IMR-90 (cell line): ENCODE measurements at regions not wholly inside any gene's neighbourhood (a gene's known extent, or its start where the extent isn't known, plus 50 kb on each side); places are given as distances from the start of the nearest gene placed in this dataset.
A peak's percentile ranks its signal among the peaks of the same experiment; 100 is the strongest.

Experiments used
- ATAC-seq: fragments of 200-7000 bp; cut with Tn5 transposase; 2 replicates; pipeline ENCODE4 v1.9.1; 2020; ENCODE audit warnings: low read depth, mild to moderate bottlenecking, moderate library complexity
- BruUV-seq: library from RNA; stranded (reverse); fragments of 400-500 nt; replicated peaks from 2 replicates; lab custom pipeline; 2021; lab: Mats Ljungman, UMichigan
- CTCF ChIA-PET: fragments of 300-600 bp; formaldehyde crosslinking; extraction: SDS; loops from one replicate; lab custom pipeline; 2021; ENCODE audit warnings: antibody characterized with exemption; lab: Yijun Ruan, JAX
- POLR2A ChIA-PET: fragments of 300-600 bp; sonication (Branson Sonifier 250); formaldehyde crosslinking; loops from one replicate; lab custom pipeline; 2022; ENCODE audit warnings: antibody characterized with exemption; ENCODE audit not compliant: unreplicated experiment; lab: Charles Lee
- DNase-seq: peaks from one replicate; pipeline ENCODE4 v3.0.0; 2013
- H2AFZ ChIP-seq: replicated peaks from 2 replicates; pipeline ENCODE3; 2013; ENCODE audit warnings: low read length, mild to moderate bottlenecking; ENCODE audit not compliant: poor library complexity
- H2AK5ac ChIP-seq: 2 replicates; pipeline ENCODE4 v1.6.1; 2013; ENCODE audit warnings: low read depth, low read length, inconsistent platforms
- H2AK9ac ChIP-seq: replicated peaks from 2 replicates; pipeline ENCODE3; 2013; ENCODE audit warnings: mild to moderate bottlenecking, low read depth, low read length, moderate library complexity; ENCODE audit not compliant: poor library complexity
- H2BK120ac ChIP-seq: 2 replicates; pipeline ENCODE4 v1.6.1; 2013; ENCODE audit warnings: low read depth, low read length, inconsistent platforms
- H2BK15ac ChIP-seq: 3 replicates; pipeline ENCODE4 v1.6.1; 2013; ENCODE audit warnings: low read depth, low read length, inconsistent platforms
- H2BK20ac ChIP-seq: 2 replicates; pipeline ENCODE4 v1.6.1; 2013; ENCODE audit warnings: low read depth, mild to moderate bottlenecking, inconsistent platforms, low read length, moderate library complexity
- H2BK5ac ChIP-seq: 2 replicates; pipeline ENCODE4 v1.6.1; 2013; ENCODE audit warnings: mild to moderate bottlenecking, low read depth, low read length, inconsistent platforms; ENCODE audit not compliant: poor library complexity, severe bottlenecking
- H3K14ac ChIP-seq: replicated peaks from 2 replicates; pipeline ENCODE4 v1.6.1; 2013; ENCODE audit warnings: low read depth, low read length, inconsistent platforms
- H3K18ac ChIP-seq: 2 replicates; pipeline ENCODE4 v1.6.1; 2013; ENCODE audit warnings: low read depth, low read length, control low read depth
- H3K23ac ChIP-seq: 2 replicates; pipeline ENCODE4 v1.6.1; 2013; ENCODE audit warnings: low read depth, low read length, inconsistent platforms
- H3K27ac ChIP-seq: 2 replicates; pipeline ENCODE4 v1.5.1; 2013; ENCODE audit warnings: mild to moderate bottlenecking, control low read depth, low read length; ENCODE audit not compliant: insufficient read depth
- H3K27me3 ChIP-seq: 2 replicates; pipeline ENCODE4 v1.6.1; 2013; ENCODE audit warnings: low read length; ENCODE audit not compliant: control insufficient read depth, insufficient read depth
- H3K36me3 ChIP-seq: 2 replicates; pipeline ENCODE4 v1.6.1; 2013; ENCODE audit warnings: low read length, mixed read lengths; ENCODE audit not compliant: control insufficient read depth, insufficient read depth
- H3K4ac ChIP-seq: 2 replicates; pipeline ENCODE4 v1.6.1; 2013; ENCODE audit warnings: low read depth, low read length, inconsistent platforms
- H3K4me1 ChIP-seq: 2 replicates; pipeline ENCODE4 v1.6.1; 2013; ENCODE audit warnings: low read length, mixed read lengths; ENCODE audit not compliant: control insufficient read depth, insufficient read depth
- H3K4me2 ChIP-seq: 2 replicates; pipeline ENCODE4 v1.6.1; 2013; ENCODE audit warnings: low read depth, mild to moderate bottlenecking, control low read depth, low read length, moderate library complexity
- H3K4me3 ChIP-seq: 2 replicates; pipeline ENCODE4 v1.5.1; 2013; ENCODE audit warnings: low read depth, mild to moderate bottlenecking, control low read depth, low read length, moderate library complexity; ENCODE audit not compliant: insufficient read depth
- H3K56ac ChIP-seq: 2 replicates; pipeline ENCODE4 v1.6.1; 2013; ENCODE audit warnings: low read length, inconsistent platforms; ENCODE audit not compliant: insufficient read depth; ENCODE audit errors: extremely low read depth
- H3K79me1 ChIP-seq, 2 experiments: 2 replicates each; pipeline ENCODE4 v1.6.1; 2013; ENCODE audit warnings: low read length in 2 of 2, inconsistent platforms in 1 of 2, low read depth in 1 of 2
- H3K9ac ChIP-seq: 2 replicates; pipeline ENCODE4 v1.6.1; 2013; ENCODE audit warnings: low read depth, low read length, control low read depth
- H3K9me1 ChIP-seq: 2 replicates; pipeline ENCODE4 v1.6.1; 2013; ENCODE audit warnings: low read length, inconsistent platforms; ENCODE audit not compliant: insufficient read depth
- H3K9me3 ChIP-seq: 2 replicates; pipeline ENCODE4 v1.6.1; 2013; ENCODE audit warnings: low read length; ENCODE audit not compliant: control insufficient read depth, insufficient read depth
- H4K20me1 ChIP-seq: 2 replicates; pipeline ENCODE4 v1.6.1; 2013; ENCODE audit warnings: low read length, inconsistent platforms; ENCODE audit not compliant: insufficient read depth
- H4K5ac ChIP-seq: 2 replicates; pipeline ENCODE4 v1.6.1; 2013; ENCODE audit warnings: mild to moderate bottlenecking, low read depth, low read length, control low read depth
- H4K8ac ChIP-seq, 2 experiments: 2 replicates each; pipeline ENCODE4 v1.6.1; 2013; ENCODE audit warnings: low read depth in 2 of 2, low read length in 2 of 2, control low read depth in 1 of 2, inconsistent platforms in 1 of 2
- H4K91ac ChIP-seq: 2 replicates; pipeline ENCODE4 v1.6.1; 2013; ENCODE audit warnings: low read depth, low read length, inconsistent platforms; ENCODE audit not compliant: insufficient read depth
- CEBPB ChIP-seq: IDR thresholded peaks from 2 replicates; pipeline ENCODE4 v1.6.1; 2012; ENCODE audit warnings: low read depth, low read length, improper control_type of control experiment
- FOS ChIP-seq: fragments of 150-350 bp; IDR thresholded peaks from 2 replicates; pipeline ENCODE4 v1.6.1; 2016; ENCODE audit warnings: low read depth, low read length
- MAFK ChIP-seq: IDR thresholded peaks from 2 replicates; pipeline ENCODE4 v1.6.1; 2012; ENCODE audit warnings: low read depth, low read length, improper control_type of control experiment
- POLR2A ChIP-seq: IDR thresholded peaks from 2 replicates; pipeline ENCODE4 v1.6.1; 2012; ENCODE audit warnings: mild to moderate bottlenecking, low read depth, low read length
- SMC3 ChIP-seq: fragments of 150-350 bp; IDR thresholded peaks from 2 replicates; pipeline ENCODE4 v1.6.1; 2016; ENCODE audit warnings: low read depth, mild to moderate bottlenecking, antibody characterized with exemption, low read length, moderate library complexity
- WGBS, 2 experiments: methylation state at CpG; one replicate each; pipeline versions ENCODE4 v1.1.5 to v1.1.7; 2013; ENCODE audit warnings: missing lambda C conversion rate in 2 of 2; ENCODE audit not compliant: insufficient read length in 1 of 2; ENCODE audit errors: extremely low coverage in 2 of 2; 5-methylcytosine and 5-hydroxymethylcytosine counted together
- dilution Hi-C: fragments of 300-500 bp; cut with HindIII; formaldehyde crosslinking; loops from one replicate; pipeline ENCODE4 v1.14.3; 2018; ENCODE audit warnings: low sequenced_read_pairs; ENCODE audit not compliant: unreplicated experiment
- in situ Hi-C: fragments of 300-500 bp; cut with MboI; formaldehyde crosslinking; loops from 3 replicates; pipeline ENCODE4 v1.14.3; 2019; ENCODE audit warnings: low sequenced_read_pairs, inconsistent platforms, mixed read lengths
- intact Hi-C: fragments of 100-400 bp; cut with micrococcal nuclease; formaldehyde crosslinking; loops from 2 replicates; pipeline ENCODE4 v1.10.0; 2022

- Histone ChIP-seq H3K27me3 (no peaks in the 10 kb centered on the region), H3K14ac (no peak overlapping the region), H4K8ac (no peak overlapping the region), H3K9me1 (no peaks in the 10 kb centered on the region), H3K4me2 (no peak overlapping the region), H2AFZ (no peak overlapping the region), H2BK120ac (no peak overlapping the region), H2BK20ac (no peak overlapping the region), H2AK5ac (no peak overlapping the region), H3K36me3 (no peaks in the 10 kb centered on the region), H2BK15ac (no peak overlapping the region), H2AK9ac (no peak overlapping the region), H3K79me1 (no peaks in the 10 kb centered on the region), H3K4me1 (no peaks in the 10 kb centered on the region), H2BK5ac (no peak overlapping the region), H3K4me3 (no peak overlapping the region), H3K4ac (no peak overlapping the region), H4K20me1 (no peaks in the 10 kb centered on the region), H3K23ac (no peak overlapping the region), H3K18ac (no peak overlapping the region), H3K9me3 (peaks cover 10% of the 10 kb centered on the region), H3K27ac (no peak overlapping the region), H3K56ac (no peak overlapping the region), H3K9ac (no peak overlapping the region), H4K91ac (no peak overlapping the region), H4K5ac (no peak overlapping the region)
- TF ChIP-seq FOS, result no peak
- TF ChIP-seq MAFK, result no peak
- no peak for TF ChIP-seq SMC3
- TF ChIP-seq CEBPB, result peak; percentile 33; the same call in 1 of the 2 replicates
- no peak for TF ChIP-seq POLR2A
- in situ Hi-C loops (no loop called here), dilution Hi-C loops (no loop called here), intact Hi-C loops (no loop called here)
- ChIA-PET POLR2A (no interaction called here), CTCF (no interaction called here)
- WGBS, 2 experiments, result no CpG with 5 or more reads among the region's 3 CpGs
- no peak for ATAC-seq
- DNase-seq, result peak; percentile 52
- BruUV-seq, result no TSS peak
Measured at GRCh38 chr5:8807636-8808035, 738.2 kb downstream of the SEMA5A start.
